NCI-H1092 treated with DMSO at 0.1 percent for 48 hours (cell line): ENCODE measurements at regions not wholly inside any gene's neighbourhood (a gene's known extent, or its start where the extent isn't known, plus 50 kb on each side); places are given as distances from the start of the nearest gene placed in this dataset.

Experiments
- DNase-seq: peaks from one replicate; lab custom pipeline; 2025; lab: John Stamatoyannopoulos, UW

DNA sequence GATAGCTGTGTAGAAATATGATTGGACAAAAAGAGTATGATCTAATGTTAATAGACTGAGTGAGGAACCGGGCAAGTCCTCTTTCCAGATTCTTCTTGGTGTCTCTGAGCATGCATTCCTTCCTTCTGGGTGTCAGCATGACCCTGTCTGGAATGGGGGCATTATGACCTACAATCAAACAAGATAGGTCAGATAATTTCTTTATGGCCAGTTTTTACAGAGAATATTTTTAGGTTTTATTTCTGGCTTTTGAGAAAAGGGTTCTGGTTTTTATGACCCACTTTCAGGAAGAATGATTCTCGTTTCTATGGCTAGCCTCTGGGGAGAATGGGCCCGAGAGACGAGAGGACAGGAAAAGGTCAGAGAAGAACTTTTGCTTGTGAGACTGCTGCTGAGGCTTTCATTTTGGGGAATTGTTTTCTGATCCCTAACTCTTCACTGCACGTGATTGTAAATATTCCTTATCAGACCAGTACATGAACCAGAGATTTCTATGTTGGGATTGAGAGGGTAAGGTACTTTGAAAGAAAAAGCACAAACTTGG, 383.8 kb downstream of the AASDHPPT start:
- DNase-seq: no peak

DNA sequence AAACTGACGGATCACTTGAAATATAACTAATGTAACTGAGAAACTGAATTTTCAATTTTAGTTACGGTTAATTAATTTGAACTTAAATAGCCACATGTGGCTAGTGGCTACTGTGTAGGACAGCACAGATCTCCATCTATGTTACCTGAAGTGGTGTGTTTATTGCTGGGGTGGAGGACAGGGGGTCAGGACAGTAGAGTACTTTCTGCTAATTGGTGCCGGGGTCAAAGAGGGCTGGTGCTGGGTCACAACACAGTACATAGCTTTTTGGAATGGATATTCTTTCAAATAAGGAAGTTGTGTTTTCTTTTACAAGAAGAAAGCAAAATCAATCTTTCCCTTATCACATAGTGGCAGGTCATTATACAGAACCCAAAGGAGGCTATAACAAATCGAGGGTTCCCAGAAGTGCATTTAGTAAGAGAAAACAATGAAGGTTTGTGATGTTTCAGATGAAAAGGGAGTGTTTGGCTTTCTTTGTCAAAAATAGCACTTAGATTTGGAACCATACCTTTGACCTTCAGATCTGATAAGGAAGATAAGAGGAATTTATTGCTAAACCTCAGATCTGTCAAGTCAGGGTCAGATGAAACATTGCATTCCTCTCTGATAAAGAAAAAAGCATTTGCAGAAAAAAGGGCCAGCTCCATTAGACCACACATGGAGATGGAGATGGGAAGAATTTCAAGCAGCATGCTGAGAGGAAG, 384.5 kb downstream of the AASDHPPT start:
- DNase-seq: no peak

DNA sequence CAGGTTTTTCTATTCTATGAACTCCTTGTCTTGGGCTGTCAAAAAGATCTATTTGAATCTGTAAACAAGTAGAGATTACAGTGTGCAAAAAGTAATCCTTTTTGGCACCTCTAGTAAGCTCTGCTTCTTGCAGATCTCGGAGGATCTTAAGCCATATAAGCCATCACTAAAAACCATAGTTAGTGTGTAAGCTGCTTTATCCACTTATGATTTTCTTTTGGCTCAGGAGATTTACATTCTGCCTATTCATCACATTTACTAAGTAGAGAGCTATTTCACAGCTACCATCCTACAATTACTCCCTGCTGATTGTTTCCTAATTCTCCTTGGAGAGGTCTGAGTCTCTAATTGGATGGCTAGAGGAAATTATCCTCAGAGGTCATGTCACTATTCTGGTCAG, 385.7 kb downstream of the AASDHPPT start:
- no peak for DNase-seq

DNA sequence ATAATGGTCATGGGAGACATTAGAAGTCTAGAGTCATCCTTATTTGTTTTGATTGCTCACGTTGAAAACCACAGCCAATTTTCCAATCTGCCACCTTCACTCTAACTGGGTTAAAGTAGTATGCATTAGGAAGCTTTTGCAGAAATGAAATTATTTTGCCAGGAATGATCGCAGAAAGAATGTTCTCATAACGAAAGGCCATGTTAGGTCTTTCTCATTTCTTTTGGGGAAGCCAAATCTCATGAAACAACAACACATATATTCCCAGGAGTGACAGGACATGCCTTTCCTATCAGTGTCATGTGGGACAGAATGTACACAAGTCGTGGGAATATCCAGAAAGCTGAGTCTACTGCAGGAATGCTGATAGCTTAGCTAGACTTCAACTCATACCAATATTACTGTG, 386.3 kb downstream of the AASDHPPT start:
- DNase-seq: no peak

DNA sequence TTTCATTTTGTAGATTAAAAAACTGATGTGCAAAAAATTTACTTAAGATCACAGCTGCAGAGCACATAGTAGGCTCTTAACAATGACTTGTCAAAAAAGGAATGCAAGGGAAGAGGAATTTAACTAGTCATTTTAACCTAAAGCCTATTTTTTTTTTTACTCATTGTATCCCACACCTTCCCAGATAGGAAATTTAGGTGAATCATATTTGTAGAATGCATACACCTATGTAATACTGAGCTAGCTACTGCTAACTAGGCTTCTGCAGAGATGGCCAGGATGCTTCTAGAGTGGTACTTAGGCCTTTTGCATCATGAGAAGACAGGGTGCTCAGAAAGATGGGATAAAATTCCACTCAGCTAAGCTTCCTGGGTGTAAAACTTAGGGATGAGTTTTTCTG, 387.3 kb downstream of the AASDHPPT start:
- no peak for DNase-seq

DNA sequence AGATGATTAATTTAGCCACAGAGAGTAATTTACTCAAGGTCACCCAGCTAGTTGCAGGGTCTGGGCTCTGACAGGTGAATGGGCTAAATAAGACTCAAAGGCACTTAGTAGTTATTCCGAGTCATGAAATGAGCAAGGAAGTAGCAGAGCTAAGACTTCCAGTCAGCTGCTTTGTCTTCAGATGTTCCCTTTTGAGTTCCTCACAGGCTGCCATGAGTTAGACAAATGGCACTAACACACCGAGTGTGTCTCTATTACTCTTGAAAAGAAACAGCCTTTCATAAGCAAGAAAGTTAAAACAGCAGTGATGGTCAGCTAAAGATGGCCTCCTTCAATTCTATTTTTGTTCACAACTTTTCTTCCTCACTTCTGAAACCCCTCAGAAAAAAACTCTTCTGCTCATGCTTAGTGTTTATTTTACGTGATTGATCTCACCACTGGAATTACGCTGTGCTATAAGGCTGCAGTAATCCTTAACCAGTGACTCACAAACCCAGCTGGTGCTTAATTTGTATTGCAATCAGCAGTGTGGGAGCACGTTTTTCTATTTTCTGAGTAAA, 389.1 kb downstream of the AASDHPPT start:
- no peak for DNase-seq

DNA sequence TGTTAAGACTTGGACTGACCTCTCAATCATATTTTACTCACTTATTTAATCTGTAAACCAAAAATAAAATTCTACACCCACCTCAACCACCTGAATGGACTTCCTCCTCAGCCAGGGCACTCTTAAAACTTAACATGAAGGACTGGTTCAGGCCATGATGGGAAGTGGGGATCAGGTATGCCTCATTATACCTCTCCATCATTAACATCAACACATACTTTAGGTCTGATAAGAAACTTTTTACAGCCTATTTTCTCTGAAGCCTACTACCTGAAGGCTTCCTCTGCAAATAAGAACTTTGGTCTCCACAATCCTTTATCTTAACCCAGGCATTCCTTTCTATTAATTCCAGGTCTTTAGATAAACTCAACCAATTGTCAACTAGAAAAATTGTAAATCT, 390.0 kb downstream of the AASDHPPT start:
- DNase-seq: no peak

DNA sequence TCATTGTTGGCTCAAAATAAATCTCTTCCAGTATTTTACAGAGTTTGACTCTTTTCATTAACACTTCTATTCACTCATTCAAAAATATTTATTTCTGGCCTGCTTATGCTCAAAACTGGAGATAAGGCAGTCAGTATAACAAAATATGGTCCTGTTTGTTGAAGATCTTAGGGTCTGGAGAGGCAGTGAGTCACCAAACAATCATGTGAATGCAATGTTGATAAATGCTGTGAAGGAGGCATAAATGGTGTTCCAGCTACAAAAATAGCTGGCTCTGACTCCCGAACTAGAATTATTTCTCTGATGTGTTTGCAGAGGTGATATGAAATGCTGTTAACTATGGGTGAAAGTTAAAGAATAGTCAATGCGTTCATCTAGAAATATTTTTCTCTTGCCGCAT, 390.6 kb downstream of the AASDHPPT start:
- DNase-seq: no peak

DNA sequence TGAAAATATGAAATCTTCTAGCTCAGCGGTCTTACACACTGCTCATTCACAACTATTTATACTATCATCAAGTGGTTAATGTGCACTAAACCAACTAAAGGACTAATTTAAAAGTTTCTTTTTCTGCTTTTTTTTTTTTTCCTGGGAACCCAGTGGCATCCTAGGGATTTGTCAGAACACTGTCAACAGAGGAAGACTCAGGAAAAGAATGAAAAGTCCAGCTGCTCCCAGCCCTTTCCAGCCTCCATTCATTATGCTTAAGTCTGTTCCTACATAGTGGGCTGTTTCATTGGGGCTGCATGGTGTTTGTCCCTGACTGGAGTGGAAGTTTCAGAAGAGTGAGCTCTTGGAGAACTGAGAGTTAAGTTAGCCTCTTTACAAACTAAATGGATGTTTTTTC, 391.1 kb downstream of the AASDHPPT start:
- no peak for DNase-seq

DNA sequence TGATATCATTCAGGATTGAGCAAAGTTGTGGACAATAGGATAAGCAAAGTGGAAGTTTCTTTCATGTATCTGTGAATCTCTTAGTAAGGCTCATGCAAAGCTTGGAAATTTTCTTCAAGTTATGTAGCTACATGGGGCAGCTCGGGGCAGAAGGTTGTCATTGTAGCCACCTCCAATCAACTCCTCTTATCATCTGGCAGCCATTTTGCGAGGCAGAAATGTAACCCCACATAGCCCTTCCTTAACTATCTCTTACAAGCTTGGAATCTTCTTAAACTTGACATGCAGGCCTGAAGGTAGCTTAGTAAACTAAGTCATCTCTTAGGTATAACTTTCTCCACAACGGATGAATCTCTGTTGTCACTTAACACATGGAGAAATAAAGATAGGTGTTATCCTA, 392.8 kb downstream of the AASDHPPT start:
- DNase-seq: no peak

DNA sequence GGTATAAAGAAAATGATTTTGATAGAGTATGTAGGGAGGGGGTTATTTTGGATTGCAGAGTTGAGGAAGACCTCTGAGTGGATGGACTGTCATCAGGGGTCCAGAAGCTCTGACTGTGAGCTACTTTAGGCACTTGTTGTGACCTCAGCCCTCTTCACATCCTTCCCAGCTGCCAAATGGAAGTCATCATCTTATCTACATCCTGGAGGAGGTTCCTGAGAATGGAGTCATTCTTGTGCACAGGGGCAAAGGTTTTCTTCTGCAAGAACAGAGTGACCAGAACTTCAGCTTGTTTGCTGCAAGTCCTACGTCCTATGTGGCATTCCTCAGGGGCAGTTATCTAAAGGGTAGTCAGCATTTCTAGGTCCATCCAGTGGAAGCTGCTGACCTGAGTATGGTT, 393.8 kb downstream of the AASDHPPT start:
- no peak for DNase-seq

DNA sequence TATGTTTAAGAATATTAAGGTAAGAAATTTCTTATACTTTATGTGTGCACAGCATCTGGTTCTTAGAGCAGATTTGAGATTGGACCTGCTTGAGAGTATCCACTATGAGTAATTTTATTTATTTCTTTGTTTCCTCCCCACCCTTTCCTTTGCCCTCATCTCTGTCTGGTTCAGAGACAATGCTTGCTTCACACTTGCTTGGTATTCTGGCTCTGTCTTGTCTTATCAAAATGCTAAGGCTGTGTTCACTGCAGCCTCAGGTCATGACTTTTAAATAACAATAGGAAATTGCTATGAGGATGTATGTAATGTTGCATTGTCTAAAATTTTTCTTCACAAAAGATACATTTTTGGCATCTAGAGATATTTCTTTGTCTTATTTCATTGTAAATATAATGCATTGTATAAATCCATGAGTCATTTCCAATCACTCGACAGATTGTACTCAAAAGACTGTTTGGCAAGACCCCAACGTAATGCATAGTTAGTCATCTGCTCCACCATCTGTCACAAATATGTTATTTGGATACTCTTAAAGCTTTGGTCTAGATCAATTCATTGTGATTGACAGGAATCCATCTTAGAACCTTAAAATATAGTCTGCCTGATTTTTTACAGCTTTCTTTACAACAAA, 395.7 kb downstream of the AASDHPPT start:
- no peak for DNase-seq

DNA sequence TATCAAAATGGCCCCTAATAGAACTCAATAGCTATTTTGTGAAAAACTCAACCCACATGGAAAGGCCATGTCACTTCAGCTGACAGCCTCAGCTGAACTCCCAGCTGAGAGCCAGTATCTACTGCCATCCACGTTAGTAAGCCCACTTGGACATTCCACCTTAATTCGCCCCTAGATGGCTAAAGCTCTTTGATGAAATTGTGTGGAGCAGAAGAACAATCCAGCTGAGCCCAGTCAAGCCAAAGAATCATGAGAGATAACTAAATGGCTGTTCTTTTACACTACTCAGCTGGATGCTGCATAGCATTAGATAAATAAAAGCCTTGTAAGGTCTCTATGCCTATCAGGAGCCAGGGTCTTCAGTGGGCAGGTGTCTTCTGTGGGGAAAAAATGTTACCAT, 396.8 kb downstream of the AASDHPPT start:
- DNase-seq: no peak

DNA sequence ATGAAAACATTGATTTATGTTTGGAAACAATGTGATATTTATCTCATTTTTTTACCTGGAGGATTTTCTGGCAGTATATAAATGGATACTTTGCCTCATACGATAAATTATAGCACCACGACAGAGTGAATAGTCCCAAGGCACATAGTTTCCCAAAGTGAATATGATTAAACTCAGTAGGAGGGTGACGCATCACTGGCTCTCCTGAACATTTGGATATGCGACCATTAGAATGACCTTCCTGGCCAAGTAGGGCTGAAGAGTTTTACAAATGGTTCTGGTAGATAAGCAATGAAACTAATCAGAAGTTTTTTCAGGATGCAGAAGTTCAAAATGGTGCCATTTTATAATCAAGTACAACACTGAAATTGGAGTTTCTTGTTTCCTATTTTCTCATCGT, 397.7 kb downstream of the AASDHPPT start:
- DNase-seq: no peak

DNA sequence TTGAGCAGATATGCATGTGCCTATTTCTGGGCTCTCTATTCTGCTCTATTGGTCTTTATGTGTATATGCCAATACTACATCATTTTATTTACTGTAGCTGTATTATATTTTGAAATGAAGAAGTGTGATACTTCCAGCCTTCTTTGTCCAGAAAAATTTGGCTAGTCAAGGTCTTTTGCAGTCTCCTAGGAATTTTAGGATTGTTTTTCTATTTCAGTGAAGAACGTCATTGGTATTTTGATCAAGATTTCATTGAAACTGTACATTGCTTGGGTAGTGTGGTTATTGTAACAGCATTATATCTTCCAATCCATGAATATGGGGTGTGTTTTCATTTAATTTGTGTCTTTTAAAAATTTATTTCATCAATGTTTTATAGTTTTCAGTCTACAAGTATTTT, 400.3 kb downstream of the AASDHPPT start:
- no peak for DNase-seq

DNA sequence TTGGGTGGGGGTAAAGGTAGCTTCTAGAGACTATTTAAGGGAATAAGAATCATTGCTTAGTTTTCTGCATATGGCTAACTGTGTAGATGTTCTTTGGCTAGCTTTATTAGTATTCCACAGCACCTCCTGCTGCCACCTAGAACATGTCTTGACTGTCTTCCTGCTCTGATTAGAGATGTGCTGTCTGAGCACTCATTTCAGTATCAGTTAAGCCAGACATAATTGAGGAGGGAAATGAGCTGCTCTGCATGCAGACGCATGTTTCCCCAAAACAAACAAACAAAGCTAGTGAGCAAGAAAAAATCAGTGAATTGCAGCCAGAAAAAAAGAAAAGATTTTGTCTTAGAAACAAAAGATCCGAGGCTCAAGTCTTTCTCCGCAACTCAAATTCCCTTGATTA, 402.2 kb downstream of the AASDHPPT start:
- no peak for DNase-seq

DNA sequence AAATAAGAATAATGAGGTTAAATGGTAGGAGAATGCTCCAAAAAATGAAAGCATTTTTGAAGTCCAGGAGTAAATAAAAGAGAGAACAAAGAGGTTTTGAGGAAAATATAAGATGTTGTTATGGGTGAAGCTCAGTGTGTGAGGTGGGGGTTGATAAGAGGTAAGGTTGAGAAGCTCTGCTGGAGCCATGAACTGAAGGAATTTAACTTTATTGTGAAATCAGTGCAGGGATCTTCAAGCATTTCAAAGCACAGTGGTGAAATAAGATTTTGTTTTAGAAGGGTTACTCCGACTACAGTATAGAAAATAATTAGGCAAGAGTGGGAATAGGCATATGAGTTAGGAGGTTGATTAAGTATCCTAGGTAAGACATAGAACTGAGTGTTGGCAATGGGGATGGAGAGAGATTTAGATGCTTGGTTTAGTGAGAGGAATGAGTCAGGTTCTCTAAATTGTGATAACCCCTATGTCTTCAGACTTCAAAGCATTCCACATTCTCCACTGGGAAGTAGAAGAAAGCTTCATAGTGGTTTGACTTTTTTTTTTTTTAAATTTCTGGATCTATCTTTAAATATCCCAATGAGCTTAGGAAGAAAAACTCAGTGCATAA, 403.2 kb downstream of the AASDHPPT start:
- DNase-seq: no peak

DNA sequence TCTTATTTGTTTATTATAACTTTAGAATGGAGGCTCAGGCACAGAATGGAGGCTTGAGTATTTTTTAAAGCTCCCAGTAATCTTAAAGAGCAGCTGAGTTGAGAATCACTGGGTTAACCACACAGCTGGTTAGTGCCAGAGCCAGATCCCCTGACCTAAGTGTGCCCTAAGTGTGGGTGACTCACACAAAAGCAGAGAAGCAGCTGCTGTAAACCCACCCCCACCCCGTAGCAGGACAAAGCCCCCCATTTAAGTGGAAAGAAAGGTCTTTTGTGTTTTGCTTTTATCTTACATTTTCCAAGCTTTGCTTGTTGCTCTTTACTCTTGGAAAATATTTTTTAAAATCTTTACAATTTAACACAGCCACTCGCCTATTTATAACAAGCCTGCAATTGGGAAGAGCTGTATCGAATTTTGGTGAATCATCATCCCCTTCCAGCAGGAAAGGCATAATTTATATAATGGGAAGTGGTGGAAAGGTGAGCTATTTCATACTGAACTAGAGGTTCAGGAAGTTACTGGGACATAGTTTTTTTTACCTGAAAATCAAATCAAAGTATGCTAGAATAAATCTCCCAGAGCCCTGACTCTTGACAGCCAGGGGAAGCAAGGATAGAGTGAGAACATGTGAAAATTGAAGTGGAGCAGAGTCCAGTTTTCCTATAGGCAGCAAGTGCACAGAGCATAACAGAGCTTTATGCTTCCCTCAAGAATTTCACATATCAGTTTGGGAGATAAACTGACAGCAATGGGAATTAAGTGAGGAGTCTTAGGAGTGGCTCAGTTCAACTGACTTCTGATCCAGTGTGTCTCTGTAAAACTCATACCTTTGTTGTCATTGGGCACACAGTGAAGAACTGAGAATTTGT, 405.7 kb downstream of the AASDHPPT start:
- no peak for DNase-seq

DNA sequence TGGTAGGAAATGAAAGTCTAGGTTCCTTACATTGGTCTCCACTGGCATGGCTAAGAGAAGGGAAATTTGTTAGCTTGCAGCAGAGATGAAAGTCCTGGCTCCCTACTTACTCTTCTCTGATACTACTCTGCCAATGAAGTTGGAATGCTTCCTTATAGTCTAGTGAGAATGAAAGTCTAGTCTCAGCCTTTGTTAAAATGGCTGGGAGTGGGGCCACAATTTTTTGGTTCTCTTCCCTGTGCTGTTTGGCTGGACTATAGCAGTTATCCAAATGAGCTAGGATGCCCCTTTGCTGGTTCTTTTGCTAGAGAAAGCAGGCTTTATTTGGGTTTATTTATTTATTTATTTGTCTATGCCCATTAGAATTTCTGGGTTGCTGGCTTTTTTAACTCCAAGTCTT, 414.3 kb downstream of the AASDHPPT start:
- no peak for DNase-seq

DNA sequence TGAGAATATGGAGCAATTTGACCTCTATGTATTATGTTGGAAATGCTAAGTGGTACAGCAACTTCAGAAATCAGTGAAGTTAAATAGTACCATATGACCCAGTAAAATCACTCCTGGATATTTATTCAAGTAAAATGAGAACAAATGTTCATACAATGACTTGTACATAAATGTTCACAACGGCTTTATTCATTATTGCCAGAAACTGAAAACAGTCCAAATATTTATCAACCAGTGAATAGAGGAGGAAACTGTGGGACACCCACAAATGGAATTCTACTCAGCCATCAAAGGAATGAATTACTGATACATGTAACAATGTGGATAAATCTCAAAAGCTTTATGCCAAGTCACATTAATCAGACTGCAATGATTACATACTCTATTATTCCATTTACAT, 416.3 kb downstream of the AASDHPPT start:
- DNase-seq: no peak

DNA sequence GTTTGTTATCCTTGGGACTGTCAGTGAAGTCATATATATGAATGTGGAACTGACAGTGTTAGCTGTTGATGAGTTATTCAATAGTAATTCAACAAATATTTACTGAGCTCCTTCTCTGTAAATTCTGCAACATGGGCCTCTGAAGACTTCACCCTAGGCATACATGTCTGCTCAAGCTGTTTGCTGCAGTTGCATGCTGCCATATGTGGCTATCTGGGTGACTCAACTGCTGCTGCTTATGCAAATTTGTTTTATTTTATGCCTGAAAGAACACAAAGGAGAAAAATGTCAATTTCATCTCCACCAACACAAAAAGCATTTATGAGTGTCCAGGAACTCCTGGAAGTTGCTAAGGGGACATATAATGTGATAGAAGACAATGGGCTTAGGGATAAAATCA, 417.6 kb downstream of the AASDHPPT start:
- no peak for DNase-seq

DNA sequence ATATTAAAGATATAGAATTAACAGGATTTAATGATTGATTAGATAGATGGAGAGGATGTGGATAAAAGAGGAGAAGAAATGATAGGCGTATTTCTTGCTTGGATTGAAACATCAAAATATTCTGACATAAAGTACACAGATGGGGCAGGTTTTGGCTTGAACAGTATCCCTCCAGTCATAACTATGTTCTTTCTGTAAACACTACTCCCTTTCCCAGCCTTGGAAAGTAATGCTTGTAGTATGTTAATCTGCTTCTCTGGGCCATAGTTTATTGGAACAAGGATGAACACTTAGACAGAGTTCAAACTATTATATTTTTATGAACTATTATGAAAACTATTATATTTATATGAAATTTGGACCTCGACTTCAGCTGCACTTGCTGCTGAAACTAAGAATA, 419.2 kb downstream of the AASDHPPT start:
- DNase-seq: no peak
